PC-3 (cell line): ENCODE measurements at regions not wholly inside any gene's neighbourhood (a gene's known extent, or its start where the extent isn't known, plus 50 kb on each side); places are given as distances from the start of the nearest gene placed in this dataset.

Experiments used
- ATAC-seq: fragments of 200-7000 bp; cut with Tn5 transposase; 2 replicates; pipeline ENCODE4 v1.9.1; 2020; ENCODE audit warnings: mild to moderate bottlenecking, moderate library complexity
- BruUV-seq: library from RNA; stranded (reverse); fragments of 400-500 nt; replicated peaks from 2 replicates; lab custom pipeline; 2021; lab: Mats Ljungman, UMichigan
- CTCF ChIA-PET: fragments of 300-600 bp; sonication (Branson Sonifier 250); formaldehyde crosslinking; loops from one replicate; lab custom pipeline; 2022; ENCODE audit warnings: antibody characterized with exemption; lab: Charles Lee
- POLR2A ChIA-PET: fragments of 300-600 bp; sonication (Branson Sonifier 250); formaldehyde crosslinking; loops from one replicate; lab custom pipeline; 2022; ENCODE audit warnings: antibody characterized with exemption; ENCODE audit not compliant: unreplicated experiment; lab: Charles Lee
- DNase-seq: peaks from one replicate; pipeline ENCODE4 v3.0.0-alpha.2; 2015
- H2AFZ ChIP-seq: fragments of 300-600 bp; sonication (generic); 2 replicates; pipeline ENCODE4 v1.6.0; 2016; ENCODE audit warnings: antibody characterized with exemption, low read length
- H3F3A ChIP-seq: fragments of 300-600 bp; sonication (generic); one replicate; pipeline ENCODE4 v1.6.0; 2017; ENCODE audit warnings: antibody characterized with exemption, low read length, control low read depth, mild to moderate bottlenecking; ENCODE audit not compliant: unreplicated experiment
- H3K27ac ChIP-seq: fragments of 300-600 bp; sonication (generic); 2 replicates; pipeline ENCODE4 v1.5.1; 2016; ENCODE audit warnings: mild to moderate bottlenecking, low read length
- H3K27me3 ChIP-seq: fragments of 300-600 bp; sonication (generic); 2 replicates; pipeline ENCODE4 v1.6.1; 2016; ENCODE audit warnings: low read length, mixed read lengths
- H3K36me3 ChIP-seq: fragments of 300-600 bp; sonication (generic); 2 replicates; pipeline ENCODE4 v1.6.1; 2016; ENCODE audit warnings: low read depth, mixed run types, low read length, mixed read lengths
- H3K4me1 ChIP-seq: fragments of 300-600 bp; sonication (generic); 2 replicates; pipeline ENCODE4 v1.5.1; 2016; ENCODE audit warnings: low read length; ENCODE audit not compliant: insufficient read depth
- H3K4me2 ChIP-seq: fragments of 300-600 bp; sonication (generic); 2 replicates; pipeline ENCODE4 v1.6.0; 2016; ENCODE audit warnings: low read length
- H3K4me3 ChIP-seq: fragments of 300-600 bp; sonication (generic); 2 replicates; pipeline ENCODE4 v1.5.1; 2016; ENCODE audit warnings: mild to moderate bottlenecking, low read length, mixed read lengths
- H3K79me2 ChIP-seq: fragments of 300-600 bp; sonication (generic); 2 replicates; pipeline ENCODE4 v1.6.1; 2017; ENCODE audit warnings: low read length, mixed read lengths
- H3K9ac ChIP-seq: fragments of 300-600 bp; sonication (generic); 2 replicates; pipeline ENCODE4 v1.6.0; 2016; ENCODE audit warnings: mild to moderate bottlenecking, low read length
- H3K9me2 ChIP-seq: fragments of 300-600 bp; sonication (generic); replicated peaks from 2 replicates; pipeline ENCODE4 v1.6.1; 2016; ENCODE audit warnings: mixed run types, low read length, mixed read lengths
- H3K9me3 ChIP-seq: fragments of 300-600 bp; sonication (generic); 2 replicates; pipeline ENCODE4 v1.6.1; 2016; ENCODE audit warnings: low read length, mixed read lengths
- H4K20me1 ChIP-seq: fragments of 300-600 bp; sonication (generic); 2 replicates; pipeline ENCODE4 v1.6.1; 2016; ENCODE audit warnings: low read length, mixed read lengths
- CTCF ChIP-seq: fragments of 300-600 bp; sonication (generic); conservative IDR thresholded peaks from 2 replicates; pipeline ENCODE4 v1.5.1; 2017; ENCODE audit warnings: antibody characterized with exemption, low read depth, mild to moderate bottlenecking, low read length
- EZH2 ChIP-seq: fragments of 300-600 bp; sonication (generic); IDR thresholded peaks from one replicate; pipeline ENCODE4 v1.6.1; 2017; ENCODE audit warnings: antibody characterized with exemption, mild to moderate bottlenecking, low read length; ENCODE audit not compliant: unreplicated experiment
- EZH2phosphoT487 ChIP-seq: fragments of 300-600 bp; sonication (generic); IDR thresholded peaks from 2 replicates; pipeline ENCODE4 v1.6.1; 2018; ENCODE audit warnings: mild to moderate bottlenecking, antibody characterized with exemption, low read length, borderline replicate concordance
- intact Hi-C: fragments of 100-400 bp; cut with micrococcal nuclease; formaldehyde crosslinking; loops from 2 replicates; pipeline ENCODE4 v1.9.0; 2023

- H3K27ac ChIP-seq = no peak overlapping the region
- no peak overlapping the region for H3K4me2 ChIP-seq
- ChIA-PET POLR2A (no interaction called here), CTCF (no interaction called here)
- no peaks in the 10 kb centered on the region for H3K9me3 ChIP-seq
- DNase-seq (no peak), ATAC-seq (no peak)
- no peaks in the 10 kb centered on the region for H3K79me2 ChIP-seq
- no peaks in the 10 kb centered on the region for H3F3A ChIP-seq
- no peak overlapping the region for H2AFZ ChIP-seq
- TF ChIP-seq EZH2phosphoT487 = no peak
- no peak for TF ChIP-seq EZH2
- no peak for TF ChIP-seq CTCF
- H3K9ac ChIP-seq = no peak overlapping the region
- intact Hi-C loops = no loop called here
- no peaks in the 10 kb centered on the region for H3K9me2 ChIP-seq
- H3K27me3 ChIP-seq = no peaks in the 10 kb centered on the region
- no peaks in the 10 kb centered on the region for H3K36me3 ChIP-seq
- peaks cover 10% of the 10 kb centered on the region for H3K4me1 ChIP-seq
- H3K4me3 ChIP-seq = no peak overlapping the region
- BruUV-seq = no TSS peak
- H4K20me1 ChIP-seq = no peaks in the 10 kb centered on the region
These were observed 1618.1 kb downstream of the C4orf33 start for GRCh38 chr4:130714006-130714405.

DNA sequence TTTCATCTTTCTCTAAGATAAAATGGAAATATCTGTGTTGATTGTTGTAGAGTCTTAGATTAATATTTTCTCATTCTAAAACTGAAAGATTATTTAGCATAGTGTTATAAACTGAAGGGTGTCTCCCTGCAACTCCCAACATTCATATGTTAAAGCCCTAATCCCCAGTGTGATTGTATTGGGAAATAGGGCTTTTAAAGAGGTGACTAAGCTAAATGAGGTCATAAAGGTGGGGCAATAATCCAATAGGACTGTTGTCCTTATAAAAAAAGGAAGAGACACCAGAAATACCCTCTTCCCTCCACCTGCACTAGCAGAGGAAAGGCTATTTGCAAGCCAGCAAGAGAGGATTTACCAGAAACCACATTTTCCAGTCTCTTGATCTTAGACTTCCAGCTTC is 1626.4 kb downstream of the C4orf33 start:
- H3K9ac ChIP-seq = no peak overlapping the region
- H3K27me3 ChIP-seq = no peaks in the 10 kb centered on the region
- H4K20me1 ChIP-seq = no peaks in the 10 kb centered on the region
- H3K79me2 ChIP-seq = no peaks in the 10 kb centered on the region
- no peaks in the 10 kb centered on the region for H3K9me3 ChIP-seq
- no peak overlapping the region for H3K27ac ChIP-seq
- no peaks in the 10 kb centered on the region for H3K36me3 ChIP-seq
- intact Hi-C loops = no loop called here
- no peak overlapping the region for H3K4me3 ChIP-seq
- no peaks in the 10 kb centered on the region for H3K9me2 ChIP-seq
- ChIA-PET POLR2A (no interaction called here), CTCF (interaction anchor here (0.6 kb wide), 1 partner anchor 1360 kb away, joined by 3 read pairs; no protein-coding TSS in a partner anchor)
- no peaks in the 10 kb centered on the region for H3F3A ChIP-seq
- no peak overlapping the region for H2AFZ ChIP-seq
- peaks cover 5% of the 10 kb centered on the region; the same call in 1 of the 2 replicates for H3K4me1 ChIP-seq
- peak; percentile 46 for ATAC-seq
- no peak overlapping the region for H3K4me2 ChIP-seq
- TF ChIP-seq CTCF = no peak
- TF ChIP-seq EZH2 = no peak
- TF ChIP-seq EZH2phosphoT487 = no peak
- no TSS peak for BruUV-seq
- peak; percentile 65 for DNase-seq

- Histone ChIP-seq H3K4me2 (no peak overlapping the region), H3K4me1 (no peaks in the 10 kb centered on the region), H3F3A (no peaks in the 10 kb centered on the region), H3K9me2 (no peaks in the 10 kb centered on the region), H3K9me3 (no peaks in the 10 kb centered on the region), H3K27ac (no peak overlapping the region), H3K36me3 (no peaks in the 10 kb centered on the region), H3K27me3 (no peaks in the 10 kb centered on the region), H4K20me1 (no peaks in the 10 kb centered on the region), H3K9ac (no peak overlapping the region), H2AFZ (no peak overlapping the region), H3K4me3 (no peak overlapping the region), H3K79me2 (no peaks in the 10 kb centered on the region)
- DNase-seq (no peak), ATAC-seq (no peak)
- TF ChIP-seq EZH2phosphoT487 = no peak
- CTCF ChIA-PET = no interaction called here
- POLR2A ChIA-PET = no interaction called here
- no TSS peak for BruUV-seq
- intact Hi-C loops = no loop called here
These were observed 1640.7 kb downstream of the C4orf33 start for GRCh38 chr4:130736436-130737185.
